ENCODE measurements at regions not wholly inside any gene's neighbourhood (a gene's known extent, or its start where the extent isn't known, plus 50 kb on each side); places are given as distances from the start of the nearest gene placed in this dataset.

DNA sequence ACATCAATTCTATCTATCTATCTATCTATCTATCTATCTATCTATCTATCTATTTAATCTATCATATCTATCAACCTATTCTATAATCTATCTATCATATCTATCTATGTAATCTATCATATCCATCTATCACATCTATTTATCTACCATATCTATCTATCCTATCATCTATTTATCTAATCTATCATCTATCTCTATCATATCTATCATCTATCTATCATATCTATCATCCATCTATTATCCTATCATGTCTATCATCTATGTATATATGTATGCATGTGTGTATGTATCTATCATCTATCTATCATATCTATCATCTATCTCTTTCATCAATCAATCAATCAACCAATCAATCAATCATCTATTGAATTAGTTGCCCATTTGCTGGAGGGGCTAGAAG is 159.3 kb upstream of the GALNT17 start:
- DNase-seq (ENCODE audit: low read depth), result no peak
- H3K4me3 ChIP-seq (ENCODE audit: low read depth, low read length), result no peak overlapping the region
- TF ChIP-seq, protein P1, sequence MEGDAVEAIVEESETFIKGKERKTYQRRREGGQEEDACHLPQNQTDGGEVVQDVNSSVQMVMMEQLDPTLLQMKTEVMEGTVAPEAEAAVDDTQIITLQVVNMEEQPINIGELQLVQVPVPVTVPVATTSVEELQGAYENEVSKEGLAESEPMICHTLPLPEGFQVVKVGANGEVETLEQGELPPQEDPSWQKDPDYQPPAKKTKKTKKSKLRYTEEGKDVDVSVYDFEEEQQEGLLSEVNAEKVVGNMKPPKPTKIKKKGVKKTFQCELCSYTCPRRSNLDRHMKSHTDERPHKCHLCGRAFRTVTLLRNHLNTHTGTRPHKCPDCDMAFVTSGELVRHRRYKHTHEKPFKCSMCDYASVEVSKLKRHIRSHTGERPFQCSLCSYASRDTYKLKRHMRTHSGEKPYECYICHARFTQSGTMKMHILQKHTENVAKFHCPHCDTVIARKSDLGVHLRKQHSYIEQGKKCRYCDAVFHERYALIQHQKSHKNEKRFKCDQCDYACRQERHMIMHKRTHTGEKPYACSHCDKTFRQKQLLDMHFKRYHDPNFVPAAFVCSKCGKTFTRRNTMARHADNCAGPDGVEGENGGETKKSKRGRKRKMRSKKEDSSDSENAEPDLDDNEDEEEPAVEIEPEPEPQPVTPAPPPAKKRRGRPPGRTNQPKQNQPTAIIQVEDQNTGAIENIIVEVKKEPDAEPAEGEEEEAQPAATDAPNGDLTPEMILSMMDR (IDR thresholded peaks at IDR 0.05; ENCODE audit: control insufficient read depth, extremely low read depth, insufficient read depth), result no peak

DNA sequence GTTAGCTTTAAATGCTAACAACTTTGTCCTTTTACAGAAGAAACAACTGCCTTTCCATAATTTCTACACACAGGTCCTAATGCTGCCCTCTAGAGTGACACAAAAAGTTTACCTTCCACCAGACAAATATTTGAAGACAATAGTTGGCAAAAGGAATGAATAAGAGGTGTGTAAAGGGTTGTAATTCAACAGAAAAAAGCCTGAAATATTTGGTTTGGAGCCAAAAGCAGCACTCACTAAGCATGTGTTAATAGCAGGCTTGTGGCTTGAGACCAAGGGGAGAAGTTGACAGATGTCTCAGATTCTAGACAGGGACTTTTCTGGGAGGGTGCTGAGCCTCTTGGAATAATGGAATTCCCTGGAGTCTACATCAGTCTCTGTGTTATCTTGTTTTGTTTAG is 156.2 kb upstream of the GALNT17 start:
- no peak for DNase-seq (ENCODE audit: low read depth)
- TF ChIP-seq, protein P1 (IDR thresholded peaks at IDR 0.05; ENCODE audit: control insufficient read depth, extremely low read depth, insufficient read depth), result no peak

DNA sequence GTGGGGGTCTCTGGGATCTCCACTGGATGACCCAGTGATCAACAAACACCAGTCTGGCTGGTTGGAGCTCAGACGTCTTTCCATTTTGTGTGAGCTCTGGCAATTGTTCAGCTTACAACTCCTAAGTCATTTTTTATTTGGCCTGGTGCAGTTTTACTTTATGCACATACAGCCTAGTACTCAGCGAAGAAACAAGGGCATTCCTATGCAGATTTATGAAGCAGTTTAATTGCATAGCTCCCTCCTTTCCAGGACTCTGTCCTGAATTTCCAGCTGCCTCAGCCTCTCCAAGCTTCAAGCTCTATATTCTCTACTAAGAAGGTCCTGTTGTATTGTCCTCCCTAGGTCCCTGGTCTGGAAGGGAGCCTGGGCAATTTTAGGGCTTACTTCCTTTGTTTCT is 145.6 kb upstream of the GALNT17 start:
- TF ChIP-seq, protein P1 (IDR thresholded peaks at IDR 0.05; ENCODE audit: control insufficient read depth, extremely low read depth, insufficient read depth), result no peak
- no peak overlapping the region for H3K4me3 ChIP-seq (ENCODE audit: low read depth, low read length)
- DNase-seq (ENCODE audit: low read depth), result no peak

More for the DNA sequence above, 156.2 kb upstream of the GALNT17 start:
- no peak overlapping the region for H3K4me3 ChIP-seq (ENCODE audit: low read depth, low read length)

DNA sequence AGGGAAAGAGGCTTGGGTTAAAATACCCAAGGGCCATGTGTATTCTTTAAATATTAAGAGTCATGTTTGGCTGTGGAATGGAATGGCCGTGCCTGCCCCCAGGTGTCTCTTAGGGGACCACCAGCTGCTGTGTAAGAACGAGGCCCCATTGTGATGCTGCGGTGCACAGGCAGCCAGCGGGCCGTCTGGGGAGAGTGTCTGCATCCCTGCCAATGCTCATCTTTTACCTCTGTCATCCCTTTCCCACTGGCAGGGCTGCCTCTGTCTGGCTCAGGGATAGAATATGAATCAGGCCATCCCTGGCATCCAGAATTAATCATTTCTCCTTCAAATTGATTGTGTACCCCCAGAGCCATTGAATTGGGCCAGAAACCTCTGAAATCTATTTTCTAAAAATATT is 137.8 kb upstream of the GALNT17 start:
- no peak for DNase-seq (ENCODE audit: low read depth)
- TF ChIP-seq, protein P1 (IDR thresholded peaks at IDR 0.05; ENCODE audit: control insufficient read depth, extremely low read depth, insufficient read depth), result no peak
- H3K4me3 ChIP-seq (ENCODE audit: low read depth, low read length), result no peak overlapping the region

DNA sequence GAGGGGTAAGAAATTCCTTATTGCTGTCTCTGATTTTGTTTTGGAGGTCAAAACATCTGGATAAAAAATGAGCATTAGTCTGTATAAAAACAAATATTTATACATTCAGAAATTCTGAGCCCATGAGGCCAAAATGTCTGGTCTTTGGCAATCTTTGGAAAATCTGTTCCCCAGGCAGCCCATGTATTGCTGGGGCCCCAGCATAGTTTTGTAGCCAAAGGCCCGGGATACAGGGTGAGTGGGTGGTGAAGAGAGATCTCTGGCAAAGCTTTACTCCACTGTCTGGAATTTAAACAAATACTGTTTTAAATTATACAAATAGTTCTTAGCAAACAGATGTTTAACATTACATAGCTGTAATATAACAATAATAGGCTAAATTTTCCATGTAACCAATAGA is 134.7 kb upstream of the GALNT17 start:
- H3K4me3 ChIP-seq (ENCODE audit: low read depth, low read length), result no peak overlapping the region
- TF ChIP-seq, protein P1 (IDR thresholded peaks at IDR 0.05; ENCODE audit: control insufficient read depth, extremely low read depth, insufficient read depth), result no peak
- no peak for DNase-seq (ENCODE audit: low read depth)

DNA sequence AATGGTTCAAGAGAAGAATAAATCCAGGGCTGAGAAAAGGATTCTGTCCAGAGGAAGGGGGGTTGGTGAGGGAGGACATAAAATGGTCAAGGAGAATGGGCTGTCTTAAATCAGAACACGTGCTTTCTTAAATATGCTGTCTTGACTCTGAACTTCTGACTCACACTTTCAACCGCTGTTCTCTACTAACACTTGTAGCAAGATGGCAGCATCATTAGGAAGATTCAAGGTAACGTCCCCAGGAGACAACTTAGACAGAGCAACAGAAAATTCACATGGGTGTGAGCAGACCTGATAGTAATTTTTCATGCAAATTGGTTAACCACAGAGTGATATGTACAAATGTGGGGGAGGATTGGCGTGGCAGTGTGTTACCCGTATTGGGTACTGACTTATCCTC is 126.8 kb upstream of the GALNT17 start:
- TF ChIP-seq, protein P1 (IDR thresholded peaks at IDR 0.05; ENCODE audit: control insufficient read depth, extremely low read depth, insufficient read depth), result no peak
- DNase-seq (ENCODE audit: low read depth), result no peak

DNA sequence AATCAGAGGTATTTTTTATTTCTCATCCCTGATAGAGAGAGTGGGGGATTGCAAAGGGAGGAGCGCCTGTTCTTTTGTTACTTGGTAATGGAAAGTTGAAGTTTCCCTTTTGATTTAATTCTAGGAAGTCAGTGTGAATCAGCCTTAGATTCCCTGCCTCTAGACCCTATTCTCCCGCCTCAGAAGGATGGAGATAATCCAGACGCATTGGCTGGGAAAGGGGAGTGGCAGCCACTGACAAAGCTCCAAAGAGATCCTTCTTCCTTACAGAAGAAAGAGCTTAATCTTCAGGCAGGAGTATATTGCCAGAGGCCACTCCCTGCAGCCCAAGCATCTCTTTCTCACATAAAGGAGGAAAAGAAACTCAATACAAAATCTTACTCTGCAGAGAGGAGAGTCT is 122.3 kb upstream of the GALNT17 start:
- TF ChIP-seq, protein P1 (IDR thresholded peaks at IDR 0.05; ENCODE audit: control insufficient read depth, extremely low read depth, insufficient read depth), result no peak
- no peak for DNase-seq (ENCODE audit: low read depth)
- H3K4me3 ChIP-seq (ENCODE audit: low read depth, low read length), result no peak overlapping the region

More for the DNA sequence above, 126.8 kb upstream of the GALNT17 start:
- H3K4me3 ChIP-seq (ENCODE audit: low read depth, low read length), result no peak overlapping the region
